K562 (cell line): ENCODE measurements at regions not wholly inside any gene's neighbourhood (a gene's known extent, or its start where the extent isn't known, plus 50 kb on each side); places are given as distances from the start of the nearest gene placed in this dataset.

Experiments used
- ATAC-seq: fragments of 200-7000 bp; cut with Tn5 transposase; 3 replicates; pipeline ENCODE4 v1.9.1; 2020; ENCODE audit warnings: moderate library complexity
- BruUV-seq: library from RNA; stranded (reverse); fragments of 400-500 nt; replicated peaks from 2 replicates; lab custom pipeline; 2021; lab: Mats Ljungman, UMichigan
- CTCF ChIA-PET: fragments of 300-600 bp; formaldehyde crosslinking; extraction: SDS; loops from one replicate; lab custom pipeline; 2021; ENCODE audit warnings: low intra/inter-chr PET ratio; lab: Yijun Ruan, JAX
- POLR2A ChIA-PET: fragments of 300-600, 350-650 bp; sonication (Branson Sonifier 250); formaldehyde crosslinking; extraction: SDS; loops from one replicate; lab custom pipeline; 2021; ENCODE audit warnings: antibody characterized with exemption, inconsistent platforms; lab: Yijun Ruan, JAX
- DNase-seq, 4 experiments: peaks; one replicate each; pipeline versions ENCODE4 v3.0.0 to v3.0.0-alpha.2; 2011 to 2018; ENCODE audit warnings: low spot score in 3 of 4, mixed read lengths in 3 of 4; ENCODE audit errors: extremely low read depth in 1 of 4
- FAIRE-seq: peaks from 2 replicates; lab custom pipeline; 2011; peaks lifted over from hg19 to GRCh38; lab: Jason Lieb, UNC
- H2AFZ ChIP-seq: 2 replicates; pipeline ENCODE4 v1.6.0; 2011; ENCODE audit warnings: low read depth, low read length, control low read depth, inconsistent platforms
- H3K27ac ChIP-seq: fragments of 200-600 bp; 3 replicates; pipeline ENCODE4 v1.8.0; 2011; ENCODE audit warnings: low read depth, mild to moderate bottlenecking, control low read depth, inconsistent platforms, low read length, moderate library complexity, mixed read lengths; ENCODE audit errors: extremely low read depth
- H3K27me3 ChIP-seq, 2 experiments: fragments of 300-600 bp in 1 of 2; 2 replicates in 1 of 2; 3 replicates in 1 of 2; pipeline versions ENCODE4 v1.6.0 to v1.8.0; 2011; ENCODE audit warnings: inconsistent platforms in 2 of 2, low read length in 2 of 2, mild to moderate bottlenecking in 1 of 2, mixed read lengths in 1 of 2, moderate library complexity in 1 of 2; ENCODE audit not compliant: control insufficient read depth in 2 of 2, insufficient read depth in 2 of 2
- H3K36me3 ChIP-seq: fragments of 300-600 bp; 3 replicates; pipeline ENCODE4 v1.8.0; 2011; ENCODE audit warnings: mild to moderate bottlenecking, low read length, inconsistent platforms; ENCODE audit not compliant: control insufficient read depth, insufficient read depth
- H3K4me1 ChIP-seq, 2 experiments: fragments of 200-600 bp in 1 of 2; replicated peaks in 1 of 2; 2 replicates in 1 of 2; 3 replicates in 1 of 2; pipeline versions ENCODE4 v1.5.1 to v1.8.0; 2011; ENCODE audit warnings: inconsistent platforms in 2 of 2, low read length in 2 of 2, mild to moderate bottlenecking in 1 of 2, mixed read lengths in 1 of 2, moderate library complexity in 1 of 2; ENCODE audit not compliant: control insufficient read depth in 2 of 2, insufficient read depth in 2 of 2
- H3K4me2 ChIP-seq: 2 replicates; pipeline ENCODE4 v1.6.1; 2011; ENCODE audit warnings: low read length, control low read depth, inconsistent platforms, mixed read lengths; ENCODE audit not compliant: insufficient read depth
- H3K4me3 ChIP-seq: fragments of 200-600 bp; sonication (generic), shearing (Covaris generic); 2 replicates; pipeline ENCODE4 v1.5.1; 2016; ENCODE audit warnings: control low read depth, inconsistent platforms
- H3K79me2 ChIP-seq: fragments of 200-600 bp; 3 replicates; pipeline ENCODE4 v1.8.0; 2011; ENCODE audit warnings: low read length, inconsistent platforms; ENCODE audit not compliant: control insufficient read depth, insufficient read depth
- H3K9ac ChIP-seq, 2 experiments: 2 replicates each; pipeline versions ENCODE4 v1.6.0 to v1.6.1; 2011; ENCODE audit warnings: low read depth in 2 of 2, low read length in 2 of 2, control low read depth in 1 of 2, inconsistent platforms in 1 of 2, mild to moderate bottlenecking in 1 of 2, mixed read lengths in 1 of 2; ENCODE audit not compliant: insufficient read depth in 1 of 2
- H3K9me1 ChIP-seq: one replicate; pipeline ENCODE4 v1.6.0; 2011; ENCODE audit warnings: inconsistent platforms, mild to moderate bottlenecking, low read length, moderate library complexity; ENCODE audit not compliant: control insufficient read depth, insufficient read depth
- H3K9me3 ChIP-seq: replicated peaks from 2 replicates; pipeline ENCODE4 v1.5.1; 2011; ENCODE audit warnings: low read depth, low read length, inconsistent platforms; ENCODE audit not compliant: control insufficient read depth, insufficient read depth
- H4K20me1 ChIP-seq: replicated peaks from 2 replicates; pipeline ENCODE4 v1.6.1; 2011; ENCODE audit warnings: low read length, inconsistent platforms, mixed read lengths; ENCODE audit not compliant: control insufficient read depth, insufficient read depth
- IRF2 ChIP-seq: sonication (generic); formaldehyde crosslinking; IDR thresholded peaks from 2 replicates; pipeline ENCODE4 v1.8.1; 2022; ENCODE audit warnings: mild to moderate bottlenecking, missing genetic modification reagents
- TBP ChIP-seq: optimal IDR thresholded peaks from 2 replicates; pipeline ENCODE3; 2011; ENCODE audit warnings: low read depth, low read length, improper control_type of control experiment
- ZNF445 ChIP-seq: fragments of 250-450 bp; sonication (Bioruptor Pico); IDR thresholded peaks from 2 replicates; pipeline ENCODE4 v1.4.0; 2020; ENCODE audit warnings: low read depth, mild to moderate bottlenecking, moderate library complexity
- ZSCAN32 ChIP-seq: fragments of 450-650 bp; formaldehyde crosslinking; IDR thresholded peaks from 2 replicates; pipeline ENCODE4 v1.4.0; 2020; ENCODE audit warnings: mild to moderate bottlenecking, moderate library complexity
- WGBS: fragments of 100-300 bp; shearing (Covaris generic); methylation state at CpG from one replicate; pipeline ENCODE4 v1.1.6; 2016; ENCODE audit warnings: low coverage, mixed read lengths; ENCODE audit not compliant: insufficient coverage; ENCODE audit errors: missing lambda C conversion rate; 5-methylcytosine and 5-hydroxymethylcytosine counted together
- in situ Hi-C: fragments of 300-500 bp; cut with MboI; formaldehyde crosslinking; loops from 4 replicates; pipeline ENCODE4 v1.15.0; 2018; ENCODE audit warnings: inconsistent platforms, mixed read lengths
- intact Hi-C: fragments of 100-400 bp; cut with micrococcal nuclease; formaldehyde crosslinking; loops from 2 replicates; pipeline ENCODE4 v1.14.2; 2022
- TF ChIP-seq, protein P1 (sequence below), 2 experiments: fragments of 450-650 bp in 1 of 2; sonication (generic) in 1 of 2; formaldehyde crosslinking in 1 of 2; IDR thresholded peaks; 2 replicates each; pipeline versions ENCODE4 v1.7.1 to v1.9.0; 2016 to 2022; ENCODE audit warnings: inconsistent platforms in 1 of 2, mild to moderate bottlenecking in 1 of 2, missing genetic modification reagents in 1 of 2
- TF ChIP-seq, protein P2 (sequence below): sonication (generic); formaldehyde crosslinking; IDR thresholded peaks from 2 replicates; pipeline ENCODE4 v1.8.0; 2022; ENCODE audit warnings: missing genetic modification reagents, mild to moderate bottlenecking, moderate library complexity, borderline replicate concordance

DNA sequence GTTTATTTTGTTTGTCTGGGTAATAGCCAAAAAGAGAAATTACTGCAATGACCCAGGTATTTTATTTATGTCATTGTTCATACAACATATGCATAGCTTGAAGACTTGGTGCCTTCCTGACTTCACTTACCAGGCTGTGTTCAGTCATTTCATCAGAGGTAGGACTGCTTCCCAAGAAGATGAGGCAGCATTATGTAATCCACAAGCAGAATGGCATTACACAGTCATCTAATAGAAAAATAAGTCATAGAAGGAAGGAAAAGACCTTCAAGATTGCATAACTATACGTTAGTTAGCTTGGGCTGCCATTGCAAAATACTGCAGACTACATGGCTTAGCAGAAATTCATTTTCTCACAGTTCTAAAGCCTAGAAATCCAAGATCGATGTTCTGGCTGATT, 167.5 kb downstream of the NMUR2 start:
- Histone ChIP-seq H3K9ac (no peak overlapping the region), H3K27me3 (no peaks in the 10 kb centered on the region), H3K9me1 (no peaks in the 10 kb centered on the region), H3K79me2 (no peaks in the 10 kb centered on the region), H3K4me1 (no peaks in the 10 kb centered on the region), H4K20me1 (no peaks in the 10 kb centered on the region), H3K9me3 (no peaks in the 10 kb centered on the region), H3K27ac (no peak overlapping the region), H3K4me3 (no peak overlapping the region), H3K4me2 (no peak overlapping the region), H2AFZ (no peak overlapping the region), H3K36me3 (no peaks in the 10 kb centered on the region)
- ChIA-PET POLR2A (no interaction called here), CTCF (no interaction called here)
- DNase-seq (no peak), ATAC-seq (no peak), FAIRE-seq (no peak)
- WGBS, result 0% methylated on average over 2 of the region's 2 CpGs
- intact Hi-C loops, result no loop called here
- BruUV-seq, result no TSS peak
- TF ChIP-seq IRF2 (CRISPR knock-in tag) (no peak), ZSCAN32 (CRISPR knock-in tag) (no peak), TBP (no peak), ZNF445 (CRISPR knock-in tag) (no peak)
- TF ChIP-seq, protein P1, sequence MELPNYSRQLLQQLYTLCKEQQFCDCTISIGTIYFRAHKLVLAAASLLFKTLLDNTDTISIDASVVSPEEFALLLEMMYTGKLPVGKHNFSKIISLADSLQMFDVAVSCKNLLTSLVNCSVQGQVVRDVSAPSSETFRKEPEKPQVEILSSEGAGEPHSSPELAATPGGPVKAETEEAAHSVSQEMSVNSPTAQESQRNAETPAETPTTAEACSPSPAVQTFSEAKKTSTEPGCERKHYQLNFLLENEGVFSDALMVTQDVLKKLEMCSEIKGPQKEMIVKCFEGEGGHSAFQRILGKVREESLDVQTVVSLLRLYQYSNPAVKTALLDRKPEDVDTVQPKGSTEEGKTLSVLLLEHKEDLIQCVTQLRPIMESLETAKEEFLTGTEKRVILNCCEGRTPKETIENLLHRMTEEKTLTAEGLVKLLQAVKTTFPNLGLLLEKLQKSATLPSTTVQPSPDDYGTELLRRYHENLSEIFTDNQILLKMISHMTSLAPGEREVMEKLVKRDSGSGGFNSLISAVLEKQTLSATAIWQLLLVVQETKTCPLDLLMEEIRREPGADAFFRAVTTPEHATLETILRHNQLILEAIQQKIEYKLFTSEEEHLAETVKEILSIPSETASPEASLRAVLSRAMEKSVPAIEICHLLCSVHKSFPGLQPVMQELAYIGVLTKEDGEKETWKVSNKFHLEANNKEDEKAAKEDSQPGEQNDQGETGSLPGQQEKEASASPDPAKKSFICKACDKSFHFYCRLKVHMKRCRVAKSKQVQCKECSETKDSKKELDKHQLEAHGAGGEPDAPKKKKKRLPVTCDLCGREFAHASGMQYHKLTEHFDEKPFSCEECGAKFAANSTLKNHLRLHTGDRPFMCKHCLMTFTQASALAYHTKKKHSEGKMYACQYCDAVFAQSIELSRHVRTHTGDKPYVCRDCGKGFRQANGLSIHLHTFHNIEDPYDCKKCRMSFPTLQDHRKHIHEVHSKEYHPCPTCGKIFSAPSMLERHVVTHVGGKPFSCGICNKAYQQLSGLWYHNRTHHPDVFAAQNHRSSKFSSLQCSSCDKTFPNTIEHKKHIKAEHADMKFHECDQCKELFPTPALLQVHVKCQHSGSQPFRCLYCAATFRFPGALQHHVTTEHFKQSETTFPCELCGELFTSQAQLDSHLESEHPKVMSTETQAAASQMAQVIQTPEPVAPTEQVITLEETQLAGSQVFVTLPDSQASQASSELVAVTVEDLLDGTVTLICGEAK (IDR thresholded peaks at IDR 0.05), result no peak
- TF ChIP-seq, protein P1 (CRISPR knock-in tag; IDR thresholded peaks at IDR 0.05), result no peak
- TF ChIP-seq, protein P2, sequence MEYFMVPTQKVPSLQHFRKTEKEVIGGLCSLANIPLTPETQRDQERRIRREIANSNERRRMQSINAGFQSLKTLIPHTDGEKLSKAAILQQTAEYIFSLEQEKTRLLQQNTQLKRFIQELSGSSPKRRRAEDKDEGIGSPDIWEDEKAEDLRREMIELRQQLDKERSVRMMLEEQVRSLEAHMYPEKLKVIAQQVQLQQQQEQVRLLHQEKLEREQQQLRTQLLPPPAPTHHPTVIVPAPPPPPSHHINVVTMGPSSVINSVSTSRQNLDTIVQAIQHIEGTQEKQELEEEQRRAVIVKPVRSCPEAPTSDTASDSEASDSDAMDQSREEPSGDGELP (CRISPR knock-in tag), result no peak
- in situ Hi-C loops, result no loop called here
